Activated T-cell treated with anti-CD3 and anti-CD28 coated beads, Interleukin-2, amount 50 U/mL, for 1 hour (primary cell): ENCODE measurements at regions not wholly inside any gene's neighbourhood (a gene's known extent, or its start where the extent isn't known, plus 50 kb on each side); places are given as distances from the start of the nearest gene placed in this dataset.
"Not testable (repeated sequence)": the region's sequence is repeated elsewhere in the genome, so short reads cannot be mapped to it uniquely, and the experiment has no call there.

Experiments
- DNase-seq: peaks from one replicate; pipeline ENCODE4 v3.0.0-alpha.2; 2020

GRCh38 chr14:25699981-25700380 lies 650.0 kb upstream of the STXBP6 start:
- DNase-seq: no peak

GRCh38 chr14:25698111-25698510 lies 648.2 kb upstream of the STXBP6 start:
- no peak for DNase-seq

GRCh38 chr14:25696176-25696575 lies 646.2 kb upstream of the STXBP6 start:
- DNase-seq: no peak

- no peak for DNase-seq
These were observed 635.1 kb upstream of the STXBP6 start for GRCh38 chr14:25685004-25685403.

- no peak for DNase-seq
These were observed 631.0 kb upstream of the STXBP6 start for GRCh38 chr14:25680934-25681333.

GRCh38 chr14:25680511-25680910 lies 630.6 kb upstream of the STXBP6 start:
- not testable (repeated sequence) for DNase-seq

GRCh38 chr14:25677111-25677510 lies 627.2 kb upstream of the STXBP6 start:
- DNase-seq: no peak

GRCh38 chr14:25667387-25667786 lies 617.4 kb upstream of the STXBP6 start:
- no peak for DNase-seq

GRCh38 chr14:25666877-25667276 lies 616.9 kb upstream of the STXBP6 start:
- DNase-seq: no peak

GRCh38 chr14:25658988-25659387 lies 609.0 kb upstream of the STXBP6 start:
- DNase-seq: no peak

- no peak for DNase-seq
These were observed 580.5 kb upstream of the STXBP6 start for GRCh38 chr14:25630447-25630846.

GRCh38 chr14:25628978-25629377 lies 579.0 kb upstream of the STXBP6 start:
- DNase-seq: no peak

GRCh38 chr14:25628390-25628789 lies 578.4 kb upstream of the STXBP6 start:
- no peak for DNase-seq

- DNase-seq: no peak
These were observed 577.0 kb upstream of the STXBP6 start for GRCh38 chr14:25626986-25627385.

GRCh38 chr14:25622763-25623162 lies 572.8 kb upstream of the STXBP6 start:
- no peak for DNase-seq

- DNase-seq: no peak
These were observed 570.6 kb upstream of the STXBP6 start for GRCh38 chr14:25620515-25620914.

- DNase-seq: no peak
These were observed 565.2 kb upstream of the STXBP6 start for GRCh38 chr14:25615174-25615573.

GRCh38 chr14:25607192-25607591 lies 557.2 kb upstream of the STXBP6 start:
- no peak for DNase-seq

GRCh38 chr14:25602106-25602505 lies 552.2 kb upstream of the STXBP6 start:
- DNase-seq: no peak

- no peak for DNase-seq
These were observed 538.8 kb upstream of the STXBP6 start for GRCh38 chr14:25588751-25589150.

- no peak for DNase-seq
These were observed 524.8 kb upstream of the STXBP6 start for GRCh38 chr14:25574628-25575325.

GRCh38 chr14:25570483-25570882 lies 520.5 kb upstream of the STXBP6 start:
- no peak for DNase-seq

GRCh38 chr14:25557466-25557865 lies 507.5 kb upstream of the STXBP6 start:
- no peak for DNase-seq

GRCh38 chr14:25552826-25553225 lies 502.9 kb upstream of the STXBP6 start:
- DNase-seq: no peak

GRCh38 chr14:25551674-25552073 lies 501.7 kb upstream of the STXBP6 start:
- no peak for DNase-seq
